NB4 (cell line): ENCODE measurements at regions not wholly inside any gene's neighbourhood (a gene's known extent, or its start where the extent isn't known, plus 50 kb on each side); places are given as distances from the start of the nearest gene placed in this dataset.

Experiments
- MAX ChIP-seq: IDR thresholded peaks from 2 replicates; pipeline ENCODE4 v1.6.1; 2011; ENCODE audit warnings: low read depth, low read length
- POLR2A ChIP-seq: IDR thresholded peaks from 2 replicates; pipeline ENCODE4 v1.6.1; 2011; ENCODE audit warnings: mild to moderate bottlenecking; ENCODE audit not compliant: insufficient read length; ENCODE audit errors: extremely low read depth
- TF ChIP-seq, protein P1 (sequence below): IDR thresholded peaks from one replicate; pipeline ENCODE4 v1.5.1; 2012; ENCODE audit warnings: low read depth, low read length

- TF ChIP-seq, protein P1, sequence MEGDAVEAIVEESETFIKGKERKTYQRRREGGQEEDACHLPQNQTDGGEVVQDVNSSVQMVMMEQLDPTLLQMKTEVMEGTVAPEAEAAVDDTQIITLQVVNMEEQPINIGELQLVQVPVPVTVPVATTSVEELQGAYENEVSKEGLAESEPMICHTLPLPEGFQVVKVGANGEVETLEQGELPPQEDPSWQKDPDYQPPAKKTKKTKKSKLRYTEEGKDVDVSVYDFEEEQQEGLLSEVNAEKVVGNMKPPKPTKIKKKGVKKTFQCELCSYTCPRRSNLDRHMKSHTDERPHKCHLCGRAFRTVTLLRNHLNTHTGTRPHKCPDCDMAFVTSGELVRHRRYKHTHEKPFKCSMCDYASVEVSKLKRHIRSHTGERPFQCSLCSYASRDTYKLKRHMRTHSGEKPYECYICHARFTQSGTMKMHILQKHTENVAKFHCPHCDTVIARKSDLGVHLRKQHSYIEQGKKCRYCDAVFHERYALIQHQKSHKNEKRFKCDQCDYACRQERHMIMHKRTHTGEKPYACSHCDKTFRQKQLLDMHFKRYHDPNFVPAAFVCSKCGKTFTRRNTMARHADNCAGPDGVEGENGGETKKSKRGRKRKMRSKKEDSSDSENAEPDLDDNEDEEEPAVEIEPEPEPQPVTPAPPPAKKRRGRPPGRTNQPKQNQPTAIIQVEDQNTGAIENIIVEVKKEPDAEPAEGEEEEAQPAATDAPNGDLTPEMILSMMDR: no peak
- TF ChIP-seq MAX: no peak
- no peak for TF ChIP-seq POLR2A
Observed at GRCh38 chr15:38899300-38899699, 334.7 kb upstream of the RASGRP1 start.
